HG03432 (cell line): ENCODE measurements at regions not wholly inside any gene's neighbourhood (a gene's known extent, or its start where the extent isn't known, plus 50 kb on each side); places are given as distances from the start of the nearest gene placed in this dataset.
"Not testable (repeated sequence)": the region's sequence is repeated elsewhere in the genome, so short reads cannot be mapped to it uniquely, and the experiment has no call there.

Experiments
- ATAC-seq: cut with Tn5 transposase; IDR thresholded peaks from one replicate; pipeline ENCODE4 v1.9.1; 2021; ENCODE audit warnings: mild to moderate bottlenecking, moderate library complexity; ENCODE audit not compliant: unreplicated experiment

DNA sequence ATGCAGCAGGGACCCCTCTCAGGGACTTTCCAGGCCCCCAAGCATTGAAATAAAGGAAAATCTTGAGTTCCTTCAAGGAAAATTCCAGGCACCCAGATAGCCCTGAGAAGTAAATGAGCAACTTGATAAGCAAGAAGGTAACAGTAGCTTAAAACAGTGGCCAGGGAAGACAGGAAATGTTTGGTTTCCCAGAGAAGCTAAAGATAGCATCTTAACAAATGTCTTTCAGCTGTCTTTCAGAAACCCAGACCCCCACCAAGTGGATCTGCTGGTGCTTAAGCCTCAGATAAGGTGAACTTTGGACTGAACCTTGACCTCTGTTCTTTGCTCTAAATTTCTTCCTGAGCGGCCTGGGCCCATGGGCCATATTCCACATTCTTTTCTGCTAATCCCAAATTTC lies 117.8 kb upstream of the CST7 start:
- no peak for ATAC-seq

DNA sequence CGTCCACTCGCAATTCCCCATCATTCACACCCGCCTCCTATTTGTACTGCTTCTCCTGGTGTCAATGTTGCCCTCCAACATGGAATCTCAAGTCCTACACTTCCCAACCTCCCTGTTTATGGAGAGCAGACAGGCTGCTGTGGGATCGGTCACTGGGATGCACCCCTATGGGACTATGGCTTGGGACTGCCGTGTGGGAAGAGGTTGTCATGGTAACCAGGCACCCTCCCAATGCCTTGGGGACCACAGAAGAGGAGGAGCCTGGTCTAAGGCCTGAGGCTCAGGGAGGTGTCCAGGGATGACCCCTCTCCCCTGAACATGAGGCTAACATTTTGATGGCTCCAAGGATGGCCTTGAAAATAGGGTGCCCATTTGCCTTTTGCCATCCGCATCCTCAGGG lies 116.6 kb upstream of the CST7 start:
- no peak for ATAC-seq

GRCh38 chr20:24833592-24833991 lies 115.5 kb upstream of the CST7 start:
- ATAC-seq, result no peak

DNA sequence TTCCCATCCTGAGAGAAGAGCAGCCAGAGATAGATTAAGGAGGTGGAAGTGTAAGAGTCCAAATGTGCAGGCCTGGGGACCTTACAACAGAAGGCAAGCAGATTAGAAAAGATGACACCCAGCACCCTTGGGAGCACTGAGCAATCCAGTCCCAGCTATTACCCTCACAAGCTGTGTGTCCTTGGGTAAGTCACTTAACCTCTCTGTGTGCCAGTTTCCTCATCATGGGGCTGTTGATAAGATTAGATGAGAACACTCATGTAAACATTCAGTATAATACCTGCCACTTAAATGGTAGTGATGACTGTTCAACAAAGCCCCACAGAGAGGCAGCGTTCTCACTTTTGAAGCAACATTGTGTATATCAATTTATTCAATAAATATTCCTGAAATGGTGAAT lies 114.8 kb upstream of the CST7 start:
- ATAC-seq, result no peak

- ATAC-seq, result no peak
Observed at GRCh38 chr20:24835195-24835594, 113.9 kb upstream of the CST7 start.

DNA sequence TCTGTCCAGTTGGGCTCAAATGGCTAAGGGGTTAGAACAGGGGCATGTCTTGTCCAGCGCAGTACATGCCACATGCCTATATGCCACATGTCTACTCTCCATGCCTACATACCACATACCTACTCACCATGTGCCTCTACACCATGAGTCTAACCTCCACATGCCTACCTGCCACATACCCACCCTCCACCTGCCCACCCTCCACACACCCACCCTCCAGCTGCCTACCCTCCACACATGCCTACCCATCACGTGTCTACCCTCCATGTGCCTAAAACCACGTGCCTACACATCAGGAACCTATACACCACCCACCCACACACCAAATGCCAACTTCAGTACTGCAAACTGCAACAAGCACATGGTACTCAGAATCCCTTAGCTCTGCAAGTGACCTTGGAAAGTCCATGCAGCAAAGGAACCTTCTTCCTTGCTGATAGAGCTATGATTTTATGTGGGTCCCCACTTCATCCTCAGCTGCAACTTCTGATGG lies 113.0 kb upstream of the CST7 start:
- ATAC-seq, result no peak

DNA sequence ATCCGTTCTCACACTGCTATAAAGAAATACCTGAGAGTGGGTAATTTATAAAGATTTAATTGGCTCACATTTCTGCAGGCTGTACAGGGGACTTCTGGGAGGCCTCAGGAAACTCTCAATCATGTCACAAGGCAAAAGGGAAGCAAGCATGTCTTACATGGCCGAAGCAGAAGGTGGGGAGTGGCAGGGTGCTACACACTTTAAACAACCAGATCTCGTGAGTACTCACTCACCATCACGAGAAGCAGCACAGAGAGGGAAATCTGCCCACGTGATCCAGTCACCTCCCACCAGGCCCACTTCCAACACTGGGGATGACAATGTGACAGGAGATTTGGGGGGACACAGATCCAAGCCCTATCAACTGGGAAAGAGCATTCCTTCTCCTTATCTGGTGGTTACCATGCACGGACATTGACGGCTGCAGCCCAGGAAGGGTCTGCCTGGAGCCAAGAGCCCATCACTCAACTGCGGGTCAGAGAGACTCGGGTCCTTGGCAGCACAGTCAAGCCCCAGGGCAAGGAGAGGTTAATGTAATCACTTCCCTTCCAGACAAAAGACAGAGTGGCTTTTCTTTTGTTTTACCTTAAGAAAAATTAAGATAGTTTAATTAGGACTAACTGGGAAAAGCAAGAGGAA lies 112.3 kb upstream of the CST7 start:
- ATAC-seq, result no peak

DNA sequence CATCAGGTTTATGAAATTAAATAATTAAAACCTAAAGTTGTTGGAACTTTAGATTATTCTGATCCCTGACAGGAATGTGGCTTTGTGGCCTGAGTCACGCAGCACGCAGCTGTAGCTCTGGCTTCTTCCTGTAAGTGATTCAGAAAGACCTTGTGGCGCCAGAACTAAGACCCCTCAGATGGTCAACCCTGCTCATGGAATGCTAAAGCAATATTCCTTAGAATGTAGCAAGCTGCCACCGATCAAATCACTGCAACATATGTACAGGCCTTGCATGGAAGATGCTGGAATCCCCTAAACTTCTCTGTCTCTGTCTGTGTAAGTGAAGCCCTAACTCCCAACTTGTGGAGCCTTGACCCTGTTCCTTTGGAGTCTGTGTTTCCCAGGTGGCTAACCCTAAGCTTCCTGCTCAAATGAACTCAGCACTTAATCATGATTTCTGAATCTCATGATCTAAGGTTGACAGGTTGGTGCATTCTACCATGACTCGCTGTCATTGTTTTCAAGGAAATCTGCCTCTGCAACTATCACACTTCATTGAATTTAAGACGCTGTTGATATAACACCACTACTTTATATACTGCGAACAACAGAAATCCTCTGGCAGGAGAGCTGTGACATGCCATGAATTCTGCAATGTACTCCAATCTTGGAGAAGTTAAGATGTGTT lies 111.2 kb upstream of the CST7 start:
- no peak for ATAC-seq

DNA sequence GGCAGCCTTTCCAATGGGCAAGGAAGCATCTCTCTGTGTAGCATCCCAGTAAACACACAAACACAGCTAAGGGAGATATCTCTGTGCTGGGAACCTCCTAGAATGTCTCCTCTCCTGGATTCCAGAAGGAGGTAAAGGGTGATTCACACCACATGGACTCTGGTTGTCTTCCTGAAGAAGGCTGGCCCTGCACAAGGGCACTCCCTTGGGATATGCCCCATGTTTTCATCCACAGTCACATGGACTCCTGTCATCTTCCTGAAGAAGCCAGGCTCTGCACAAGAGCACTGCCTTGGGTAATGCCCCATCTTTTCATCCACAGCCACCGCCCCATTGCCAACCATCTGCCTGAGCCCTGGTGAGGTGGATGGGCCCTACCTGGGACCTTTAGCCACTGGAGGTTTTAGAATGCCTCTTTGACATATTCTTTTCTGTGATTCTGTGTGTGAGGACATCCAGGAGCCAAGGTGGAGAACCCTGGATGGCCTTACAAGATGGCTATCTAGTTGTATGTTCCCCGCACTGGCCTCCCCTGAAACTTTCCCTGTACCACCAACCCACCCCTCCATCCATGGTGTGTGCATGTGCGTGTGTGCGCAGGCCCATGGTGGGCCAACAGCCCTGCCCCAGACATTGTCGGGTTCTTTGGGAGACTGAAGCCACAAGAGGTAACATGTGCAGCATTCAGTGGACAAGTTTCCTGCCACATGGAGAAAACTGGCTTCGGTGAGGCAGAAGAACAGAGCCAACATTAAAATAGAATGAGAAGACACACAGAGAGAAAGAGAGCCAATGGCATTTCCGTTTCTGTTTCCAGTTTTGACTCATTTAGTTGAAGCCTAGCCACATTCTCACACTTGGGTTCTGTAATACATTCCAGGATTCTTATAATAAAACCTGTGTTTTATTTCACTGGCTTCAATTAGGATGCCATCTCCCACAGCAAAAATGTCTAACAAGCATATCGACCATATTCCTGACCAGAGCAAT lies 110.2 kb upstream of the CST7 start:
- no peak for ATAC-seq

GRCh38 chr20:24840121-24840713 lies 108.9 kb upstream of the CST7 start:
- peak; percentile 19 for ATAC-seq

DNA sequence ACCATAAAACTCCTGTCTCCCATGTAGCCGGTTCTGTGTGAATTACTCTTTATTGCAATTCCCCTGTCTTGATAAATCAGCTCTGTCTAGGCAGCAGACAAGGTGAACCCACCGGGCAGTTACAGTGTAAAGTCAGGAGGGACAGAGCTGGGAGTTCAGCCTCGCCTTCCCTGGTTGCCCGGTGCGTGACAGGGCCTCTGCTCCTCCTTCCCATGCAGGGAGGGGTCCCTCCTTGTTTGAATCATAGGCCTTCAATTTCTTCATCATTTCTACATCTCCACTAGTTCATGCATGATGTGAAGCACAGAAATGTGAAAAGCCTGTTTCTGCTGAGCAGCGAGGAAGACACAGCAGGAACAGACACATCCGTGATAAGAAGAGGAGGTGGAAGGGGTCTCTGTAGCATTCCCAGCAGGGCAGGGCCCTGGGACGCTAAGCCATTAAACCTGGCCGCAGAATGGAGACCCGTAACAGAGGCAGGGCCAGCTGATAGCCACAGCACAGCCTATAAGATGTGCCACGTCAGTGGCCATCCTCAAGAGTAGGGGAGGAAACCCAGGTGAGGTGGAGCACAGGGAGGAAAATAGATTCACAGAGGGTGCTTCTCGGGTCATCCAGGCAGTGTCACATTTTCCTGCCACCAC lies 106.7 kb upstream of the CST7 start:
- ATAC-seq, result no peak

- peak; percentile 92 for ATAC-seq
Observed at GRCh38 chr20:24842918-24843715, 106.0 kb upstream of the CST7 start.

DNA sequence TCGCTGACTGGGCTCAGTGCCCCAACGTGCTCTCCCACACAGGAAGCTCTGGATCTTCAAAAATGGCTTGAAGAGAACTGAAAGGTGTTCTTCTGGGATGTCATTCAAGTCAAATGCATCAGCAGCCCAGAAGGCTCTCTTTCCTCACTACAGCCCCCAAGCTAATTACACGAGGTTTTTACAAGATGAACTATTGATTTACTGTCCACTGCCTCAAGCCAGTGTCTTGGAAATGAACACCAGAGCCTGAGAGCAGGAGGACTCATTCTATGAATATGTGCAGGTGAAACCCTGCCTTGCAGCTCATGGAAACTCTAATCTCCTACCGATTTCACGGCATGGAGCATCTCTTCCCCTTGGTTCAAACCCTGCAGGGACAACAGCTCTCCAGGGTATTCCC lies 98.9 kb upstream of the CST7 start:
- ATAC-seq, result no peak

DNA sequence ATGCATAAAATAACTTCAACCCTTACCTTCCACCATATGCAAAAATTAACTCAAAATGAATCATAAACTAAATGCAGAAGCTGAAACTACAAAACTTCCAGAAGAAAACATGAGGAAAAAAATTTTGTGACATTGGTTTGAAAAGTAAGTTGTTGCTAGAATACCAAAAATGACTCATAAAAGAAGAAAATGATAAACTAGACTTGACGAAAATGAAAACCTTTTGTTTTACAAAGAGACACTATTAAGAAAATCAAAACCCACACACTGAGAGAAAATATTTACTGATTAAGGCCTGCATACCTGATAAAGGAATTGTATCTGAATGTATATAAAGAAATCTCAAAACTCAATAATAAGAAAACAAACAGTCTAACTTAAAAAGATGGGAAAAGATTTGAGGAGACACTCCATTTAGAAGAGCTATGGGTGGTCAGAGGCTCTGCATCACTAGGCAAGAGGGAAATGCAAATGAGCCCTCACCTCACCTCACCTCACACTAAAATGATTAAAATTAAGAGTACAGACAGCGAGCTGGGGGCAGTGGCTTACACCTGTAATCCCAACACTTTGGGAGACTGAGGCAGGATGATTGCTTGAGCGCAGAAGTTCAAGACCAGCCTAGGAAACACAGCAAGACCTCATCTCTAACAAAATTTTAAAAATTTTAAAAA lies 97.6 kb upstream of the CST7 start:
- peak; percentile 67 for ATAC-seq

DNA sequence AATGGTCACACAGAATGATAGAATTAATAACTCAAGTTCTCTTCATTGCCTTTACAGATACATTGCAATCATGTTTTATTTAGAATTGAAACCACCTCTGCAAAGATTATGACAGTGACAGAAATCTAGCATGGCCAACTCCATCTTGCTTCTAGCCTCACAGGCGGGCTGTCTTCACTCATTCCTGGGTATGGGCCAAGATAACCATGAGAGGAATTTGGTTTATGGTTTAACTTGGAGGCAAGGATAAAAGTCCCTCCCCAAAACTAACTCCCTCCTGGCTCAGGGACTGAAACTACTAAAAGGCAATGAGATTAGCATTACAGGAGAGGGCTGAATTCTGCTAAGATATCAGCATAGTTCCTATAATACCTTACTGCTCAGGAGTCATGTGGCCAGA lies 95.2 kb upstream of the CST7 start:
- no peak for ATAC-seq

DNA sequence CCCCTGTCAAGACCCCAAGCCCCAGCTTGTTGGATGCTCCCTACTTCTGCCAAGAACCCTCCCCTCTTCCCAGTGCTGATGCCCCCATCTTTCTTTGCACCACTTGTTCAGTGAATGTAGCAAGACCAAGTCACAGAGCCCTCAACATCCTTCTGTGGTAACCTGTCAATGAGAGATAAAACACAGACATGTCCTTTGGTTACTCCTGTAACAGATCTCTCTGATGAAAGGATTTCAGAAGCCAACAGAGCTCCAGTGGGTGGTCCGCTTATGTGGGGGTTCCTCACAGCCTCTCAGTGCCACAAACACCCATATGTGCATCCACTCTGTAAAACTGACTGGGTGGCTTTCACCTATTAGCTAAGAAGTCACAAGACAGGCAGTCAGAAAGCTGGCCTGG lies 93.2 kb upstream of the CST7 start:
- ATAC-seq, result no peak

GRCh38 chr20:24858500-24858899 lies 90.6 kb upstream of the CST7 start:
- ATAC-seq, result not testable (repeated sequence)

DNA sequence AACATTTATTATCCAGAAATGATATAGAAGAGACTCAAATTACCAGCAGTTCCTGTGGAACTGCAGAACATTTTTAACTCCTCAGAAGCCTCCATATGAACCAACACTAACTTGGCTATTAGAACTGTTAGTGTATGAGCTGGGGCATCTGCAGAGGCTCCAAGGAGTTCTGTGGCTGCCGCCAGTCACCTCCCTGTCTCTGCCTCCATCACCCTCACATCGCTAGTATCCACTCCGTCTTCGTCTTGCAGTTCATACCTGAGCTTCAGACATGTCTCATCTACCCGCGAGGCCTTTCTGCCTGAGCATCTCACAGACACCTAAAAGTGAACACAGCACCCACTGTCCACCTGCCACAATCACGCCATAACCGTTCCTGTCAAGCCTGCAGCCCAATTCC lies 89.5 kb upstream of the CST7 start:
- ATAC-seq, result no peak

- ATAC-seq, result no peak
Observed at GRCh38 chr20:24862186-24862585, 86.9 kb upstream of the CST7 start.
